HEK293 (cell line): ENCODE measurements at regions not wholly inside any gene's neighbourhood (a gene's known extent, or its start where the extent isn't known, plus 50 kb on each side); places are given as distances from the start of the nearest gene placed in this dataset.
A peak's percentile ranks its signal among the peaks of the same experiment; 100 is the strongest.

Experiments used
- CTCF ChIA-PET: fragments of 350-600 bp; formaldehyde crosslinking; extraction: SDS; loops from one replicate; lab custom pipeline; 2021; ENCODE audit warnings: antibody characterized with exemption; lab: Yijun Ruan, JAX
- POLR2A ChIA-PET: fragments of 300-600 bp; formaldehyde crosslinking; extraction: SDS; loops from one replicate; lab custom pipeline; 2020; ENCODE audit warnings: antibody characterized with exemption, inconsistent platforms; lab: Yijun Ruan, JAX
- H3K27ac ChIP-seq: fragments of 200-500 bp; sonication (Bioruptor generic); 2 replicates; pipeline ENCODE4 v1.5.1; 2014; ENCODE audit warnings: low read depth, low read length, control low read depth, inconsistent platforms; ENCODE audit errors: extremely low read depth
- H3K36me3 ChIP-seq, 2 experiments: fragments of 200-500 bp in 1 of 2; sonication (Bioruptor generic) in 1 of 2; 1 replicate in 1 of 2; 2 replicates in 1 of 2; pipeline ENCODE4 v1.5.1; 2014 to 2017; ENCODE audit warnings: inconsistent platforms in 2 of 2, low read length in 2 of 2; ENCODE audit not compliant: control insufficient read depth in 2 of 2, insufficient read depth in 1 of 2
- H3K4me1 ChIP-seq: fragments of 200-500 bp; sonication (Bioruptor generic); 2 replicates; pipeline ENCODE4 v1.5.1; 2014; ENCODE audit warnings: mild to moderate bottlenecking, low read length, inconsistent platforms; ENCODE audit not compliant: control insufficient read depth, insufficient read depth
- H3K4me3 ChIP-seq: 2 replicates; pipeline ENCODE4 v1.5.1; 2011; ENCODE audit warnings: low read depth, mild to moderate bottlenecking, control low read depth, low read length, moderate library complexity
- H3K9me3 ChIP-seq: fragments of 200-500 bp; sonication (Bioruptor generic); 2 replicates; pipeline ENCODE4 v1.5.1; 2014; ENCODE audit warnings: low read depth, low read length, inconsistent platforms; ENCODE audit not compliant: control insufficient read depth, insufficient read depth
- ATF2 ChIP-seq: fragments of 450-650 bp; formaldehyde crosslinking; IDR thresholded peaks from 2 replicates; pipeline ENCODE4 v1.5.1; 2016; ENCODE audit warnings: missing biosample characterization, missing genetic modification characterization, low read depth
- CTCF ChIP-seq: fragments of 450-650 bp; formaldehyde crosslinking; IDR thresholded peaks from 2 replicates; pipeline ENCODE4 v1.5.1; 2016; ENCODE audit warnings: missing biosample characterization, missing genetic modification characterization
- GLIS2 ChIP-seq: fragments of 450-650 bp; formaldehyde crosslinking; IDR thresholded peaks from 2 replicates; pipeline ENCODE4 v1.5.1; 2016; ENCODE audit warnings: missing biosample characterization, missing genetic modification characterization
- KLF10 ChIP-seq: fragments of 450-650 bp; IDR thresholded peaks from 2 replicates; pipeline ENCODE4 v1.5.1; 2018; ENCODE audit warnings: missing biosample characterization, mild to moderate bottlenecking, missing genetic modification characterization
- OSR2 ChIP-seq: fragments of 450-650 bp; formaldehyde crosslinking; IDR thresholded peaks from 2 replicates; pipeline ENCODE4 v1.5.1; 2016; ENCODE audit warnings: missing biosample characterization, missing genetic modification characterization
- PRDM10 ChIP-seq: fragments of 450-650 bp; formaldehyde crosslinking; IDR thresholded peaks from 2 replicates; pipeline ENCODE4 v1.5.1; 2016; ENCODE audit warnings: missing biosample characterization, missing genetic modification characterization
- PRDM6 ChIP-seq: fragments of 450-650 bp; formaldehyde crosslinking; IDR thresholded peaks from 2 replicates; pipeline ENCODE4 v1.5.1; 2017; ENCODE audit warnings: missing biosample characterization, missing genetic modification characterization
- SP2 ChIP-seq: fragments of 450-650 bp; formaldehyde crosslinking; IDR thresholded peaks from 2 replicates; pipeline ENCODE4 v1.5.1; 2016; ENCODE audit warnings: missing biosample characterization, missing genetic modification characterization
- TRIM28 ChIP-seq: IDR thresholded peaks from 2 replicates; pipeline ENCODE4 v1.6.1; 2011; ENCODE audit warnings: low read length, control low read depth, borderline replicate concordance
- ZBTB17 ChIP-seq: fragments of 450-650 bp; formaldehyde crosslinking; IDR thresholded peaks from 2 replicates; pipeline ENCODE4 v1.5.1; 2016; ENCODE audit warnings: missing biosample characterization, missing genetic modification characterization
- ZBTB21 ChIP-seq: fragments of 450-650 bp; formaldehyde crosslinking; IDR thresholded peaks from 2 replicates; pipeline ENCODE4 v1.5.1; 2017; ENCODE audit warnings: missing biosample characterization, missing genetic modification characterization
- ZEB2 ChIP-seq: fragments of 450-650 bp; formaldehyde crosslinking; IDR thresholded peaks from 2 replicates; pipeline ENCODE4 v1.5.1; 2016; ENCODE audit warnings: missing biosample characterization, missing genetic modification characterization
- ZFP3 ChIP-seq: fragments of 450-650 bp; formaldehyde crosslinking; IDR thresholded peaks from 2 replicates; pipeline ENCODE4 v1.5.1; 2016; ENCODE audit warnings: low read depth, missing biosample characterization, missing genetic modification characterization
- ZNF155 ChIP-seq: fragments of 450-650 bp; formaldehyde crosslinking; IDR thresholded peaks from 2 replicates; pipeline ENCODE4 v1.5.1; 2016; ENCODE audit warnings: missing biosample characterization, missing genetic modification characterization
- ZNF19 ChIP-seq: fragments of 450-650 bp; formaldehyde crosslinking; IDR thresholded peaks from 2 replicates; pipeline ENCODE4; 2016; ENCODE audit warnings: missing biosample characterization, missing genetic modification characterization, low read depth
- ZNF362 ChIP-seq: fragments of 450-650 bp; formaldehyde crosslinking; IDR thresholded peaks from 2 replicates; pipeline ENCODE4 v1.5.1; 2016; ENCODE audit warnings: missing biosample characterization, missing genetic modification characterization
- ZNF426 ChIP-seq: fragments of 450-650 bp; formaldehyde crosslinking; IDR thresholded peaks from 2 replicates; pipeline ENCODE4 v1.5.1; 2017; ENCODE audit warnings: missing biosample characterization, missing genetic modification characterization, mild to moderate bottlenecking, inconsistent platforms, moderate library complexity
- ZNF510 ChIP-seq: fragments of 450-650 bp; formaldehyde crosslinking; IDR thresholded peaks from 2 replicates; pipeline ENCODE4 v1.5.1; 2018; ENCODE audit warnings: mild to moderate bottlenecking, missing genetic modification characterization, missing biosample characterization; ENCODE audit not compliant: insufficient replicate concordance
- ZNF529 ChIP-seq: fragments of 450-650 bp; formaldehyde crosslinking; IDR thresholded peaks from 2 replicates; pipeline ENCODE4 v1.5.1; 2017; ENCODE audit warnings: missing genetic modification characterization, missing biosample characterization; ENCODE audit not compliant: insufficient replicate concordance
- ZNF549 ChIP-seq: fragments of 450-650 bp; IDR thresholded peaks from 2 replicates; pipeline ENCODE4 v1.5.1; 2018; ENCODE audit warnings: missing biosample characterization, missing genetic modification characterization, mild to moderate bottlenecking, inconsistent platforms, moderate library complexity
- ZNF561 ChIP-seq: fragments of 450-650 bp; IDR thresholded peaks from 2 replicates; pipeline ENCODE4 v1.5.1; 2018; ENCODE audit warnings: missing biosample characterization, missing genetic modification characterization, borderline replicate concordance
- ZNF596 ChIP-seq: fragments of 450-650 bp; IDR thresholded peaks from 2 replicates; pipeline ENCODE4 v1.5.0; 2018; ENCODE audit warnings: missing biosample characterization, mild to moderate bottlenecking, missing genetic modification characterization, moderate library complexity
- ZNF600 ChIP-seq: fragments of 450-650 bp; formaldehyde crosslinking; IDR thresholded peaks from 2 replicates; pipeline ENCODE4 v1.5.1; 2016; ENCODE audit warnings: missing biosample characterization, missing genetic modification characterization
- ZNF624 ChIP-seq: fragments of 450-650 bp; formaldehyde crosslinking; IDR thresholded peaks from 2 replicates; pipeline ENCODE4 v1.5.1; 2017; ENCODE audit warnings: missing biosample characterization, missing genetic modification characterization
- ZNF629 ChIP-seq: fragments of 450-650 bp; formaldehyde crosslinking; IDR thresholded peaks from 2 replicates; pipeline ENCODE4 v1.5.1; 2017; ENCODE audit warnings: missing biosample characterization, missing genetic modification characterization
- ZNF843 ChIP-seq: fragments of 450-650 bp; formaldehyde crosslinking; IDR thresholded peaks from 2 replicates; pipeline ENCODE4 v1.5.1; 2016; ENCODE audit warnings: missing biosample characterization, missing genetic modification characterization

GRCh38 chr21:31529406-31529805, 130.1 kb upstream of the SOD1 start:
- Histone ChIP-seq H3K4me3 (no peak overlapping the region), H3K27ac (no peak overlapping the region), H3K4me1 (peaks cover 34% of the 10 kb centered on the region), H3K9me3 (no peaks in the 10 kb centered on the region), H3K36me3 (no peaks in the 10 kb centered on the region; a peak in 1 of 3 replicates)
- TF ChIP-seq OSR2 (tag by site-specific recombination): peak; percentile 72; the same call in 1 of the 2 replicates
- no peak for TF ChIP-seq ZNF624 (tag by site-specific recombination)
- ChIA-PET CTCF (interaction anchor here (1.1 to 2.2 kb wide), 3 partner anchors 15 to 51 kb away, joined by 3 to 10 read pairs (median 4); no protein-coding TSS in a partner anchor), POLR2A (interaction anchor here (0.5 to 1.6 kb wide), 3 partner anchors 30 to 311 kb away, joined by 3 to 7 read pairs (median 6); no protein-coding TSS in a partner anchor)

GRCh38 chr21:31526040-31526439, 133.5 kb upstream of the SOD1 start:
- no peaks in the 10 kb centered on the region for H3K9me3 ChIP-seq
- H3K36me3 ChIP-seq: no peaks in the 10 kb centered on the region; a peak in 1 of 3 replicates
- H3K4me1 ChIP-seq: peaks cover 26% of the 10 kb centered on the region
- H3K4me3 ChIP-seq: no peak overlapping the region
- POLR2A ChIA-PET: interaction anchor here (1.0 kb wide), 1 partner anchor 33 kb away, joined by 3 read pairs; no protein-coding TSS in a partner anchor
- no peak overlapping the region for H3K27ac ChIP-seq
- CTCF ChIA-PET: interaction anchor here (0.7 to 0.8 kb wide), 2 partner anchors 14 to 55 kb away, joined by 3 to 6 read pairs; no protein-coding TSS in a partner anchor
- no peak for TF ChIP-seq PRDM6 (tag by site-specific recombination)
- TF ChIP-seq ZNF426 (tag by site-specific recombination): no peak
- TF ChIP-seq ZFP3 (tag by site-specific recombination): no peak
- TF ChIP-seq ZNF629: peak; percentile 42
- TF ChIP-seq ATF2 (tag by site-specific recombination): no peak
- TF ChIP-seq ZNF19 (tag by site-specific recombination): no peak
- no peak for TF ChIP-seq ZNF510 (tag by site-specific recombination)
- no peak for TF ChIP-seq SP2
- 0 out of 2 replicates have a peak, but pooled peaks have one; percentile 50 for TF ChIP-seq ZBTB17 (tag by site-specific recombination)
- peak; percentile 68 for TF ChIP-seq GLIS2 (tag by site-specific recombination)
- TF ChIP-seq KLF10 (tag by site-specific recombination): no peak
- TF ChIP-seq ZNF529: no peak
- no peak for TF ChIP-seq CTCF (tag by site-specific recombination)
- TF ChIP-seq ZNF549 (tag by site-specific recombination): no peak
- TF ChIP-seq ZNF843 (tag by site-specific recombination): no peak
- TF ChIP-seq ZNF600 (tag by site-specific recombination): peak; percentile 96
- no peak for TF ChIP-seq ZNF155 (tag by site-specific recombination)
- peak; percentile 41; the same call in 1 of the 2 replicates for TF ChIP-seq ZEB2 (tag by site-specific recombination)
- no peak for TF ChIP-seq ZBTB21 (tag by site-specific recombination)
- TF ChIP-seq PRDM10 (tag by site-specific recombination): peak; percentile 44
- TF ChIP-seq ZNF596 (tag by site-specific recombination): no peak
- 0 out of 2 replicates have a peak, but pooled peaks have one; percentile 15 for TF ChIP-seq ZNF561 (tag by site-specific recombination)
- TF ChIP-seq TRIM28: no peak
- peak; percentile 73; the same call in 1 of the 2 replicates for TF ChIP-seq ZNF362 (tag by site-specific recombination)
